ENCODE measurements at regions not wholly inside any gene's neighbourhood (a gene's known extent, or its start where the extent isn't known, plus 50 kb on each side); places are given as distances from the start of the nearest gene placed in this dataset.

- TF ChIP-seq CTCF (IDR thresholded peaks at IDR 0.05) = no peak
- no peak for DNase-seq (ENCODE audit: low spot score)
- H3K4me3 ChIP-seq = no peak overlapping the region
- H3K27ac ChIP-seq = no peak overlapping the region
These were observed 527.4 kb downstream of the HACE1 start for GRCh38 chr6:104332364-104332763.

- Histone ChIP-seq H3K4me3 (no peak overlapping the region), H3K27ac (no peak overlapping the region)
- no peak for DNase-seq (ENCODE audit: low spot score)
- no peak for TF ChIP-seq CTCF (IDR thresholded peaks at IDR 0.05)
These were observed 533.3 kb downstream of the HACE1 start for GRCh38 chr6:104326173-104327001.

GRCh38 chr6:104325341-104326172 is 534.2 kb downstream of the HACE1 start:
- Histone ChIP-seq H3K27ac (no peak overlapping the region), H3K4me3 (no peak overlapping the region)
- TF ChIP-seq CTCF (IDR thresholded peaks at IDR 0.05) = peak; percentile 28
- no peak for DNase-seq (ENCODE audit: low spot score)

GRCh38 chr6:104324301-104324700 is 535.4 kb downstream of the HACE1 start:
- Histone ChIP-seq H3K4me3 (no peak overlapping the region), H3K27ac (no peak overlapping the region)
- no peak for DNase-seq (ENCODE audit: low spot score)
- TF ChIP-seq CTCF (IDR thresholded peaks at IDR 0.05) = no peak

GRCh38 chr6:104322841-104323240 is 536.9 kb downstream of the HACE1 start:
- no peak for DNase-seq (ENCODE audit: low spot score)
- Histone ChIP-seq H3K4me3 (no peak overlapping the region), H3K27ac (no peak overlapping the region)
- TF ChIP-seq CTCF (IDR thresholded peaks at IDR 0.05) = no peak

DNA sequence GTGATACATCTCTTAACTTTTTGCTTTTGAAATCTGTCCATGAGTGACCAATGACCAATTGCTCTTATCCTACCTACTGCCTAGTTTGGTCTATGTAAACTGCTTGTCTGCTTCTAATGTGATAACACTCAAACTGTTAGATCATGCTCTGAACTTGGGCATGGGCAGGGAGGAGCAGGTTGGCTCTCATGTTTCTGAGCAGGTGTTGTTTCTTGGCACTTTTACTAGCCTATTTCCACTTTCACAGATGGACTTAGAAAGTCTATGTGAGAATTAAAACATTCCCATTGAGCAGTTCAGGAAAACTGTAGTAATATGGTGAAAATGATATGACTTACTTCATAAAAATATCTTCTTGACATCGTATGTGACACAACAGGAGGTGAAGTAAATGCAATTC is 538.4 kb downstream of the HACE1 start:
- Histone ChIP-seq H3K4me3 (no peak overlapping the region), H3K27ac (no peak overlapping the region)
- DNase-seq (ENCODE audit: low spot score) = no peak
- TF ChIP-seq CTCF (IDR thresholded peaks at IDR 0.05) = no peak
